RWPE1 (cell line): ENCODE measurements at regions not wholly inside any gene's neighbourhood (a gene's known extent, or its start where the extent isn't known, plus 50 kb on each side); places are given as distances from the start of the nearest gene placed in this dataset.

Source experiments
- CTCF ChIA-PET: fragments of 350-600 bp; sonication (Branson Sonifier 250); formaldehyde crosslinking; extraction: SDS; loops from one replicate; lab custom pipeline; 2021; lab: Yijun Ruan, JAX
- POLR2A ChIA-PET: fragments of 400-600 bp; formaldehyde crosslinking; extraction: SDS; loops from one replicate; lab custom pipeline; 2020; ENCODE audit warnings: antibody characterized with exemption; ENCODE audit not compliant: low non-redundant PET; lab: Yijun Ruan, JAX
- DNase-seq: peaks from one replicate; pipeline ENCODE4 v3.0.0; 2012; ENCODE audit warnings: low spot score
- H3K27ac ChIP-seq: fragments of 450-650 bp; 2 replicates; pipeline ENCODE4 v1.5.1; 2017
- CTCF ChIP-seq: fragments of 450-650 bp; conservative IDR thresholded peaks from 2 replicates; pipeline ENCODE4 v1.5.1; 2017; ENCODE audit warnings: low read depth, mild to moderate bottlenecking

GRCh38 chr10:31128536-31128935, 96.9 kb upstream of the ZNF438 start:
- TF ChIP-seq CTCF: no peak
- no peak for DNase-seq
- POLR2A ChIA-PET: no interaction called here
- H3K27ac ChIP-seq: no peak overlapping the region
- CTCF ChIA-PET: no interaction called here

- CTCF ChIA-PET: interaction anchor here (0.7 kb wide), 1 partner anchor 81 kb away, joined by 4 read pairs; no protein-coding TSS in a partner anchor
Measured at GRCh38 chr10:31129271-31129670, 97.6 kb upstream of the ZNF438 start.

GRCh38 chr10:31129880-31130405, 98.3 kb upstream of the ZNF438 start:
- no peak overlapping the region for H3K27ac ChIP-seq
- POLR2A ChIA-PET: no interaction called here
- no peak for TF ChIP-seq CTCF
- no peak for DNase-seq
- CTCF ChIA-PET: interaction anchor here (0.7 to 0.9 kb wide), 2 partner anchors 22 to 82 kb away, joined by 4 read pairs; no protein-coding TSS in a partner anchor

More at GRCh38 chr10:31129271-31129670, 97.6 kb upstream of the ZNF438 start:
- no peak overlapping the region for H3K27ac ChIP-seq
- no peak for TF ChIP-seq CTCF
- DNase-seq: no peak
- POLR2A ChIA-PET: no interaction called here

GRCh38 chr10:31130406-31130805, 98.7 kb upstream of the ZNF438 start:
- TF ChIP-seq CTCF: no peak
- CTCF ChIA-PET: interaction anchor here (0.9 kb wide), 1 partner anchor 21 kb away, joined by 4 read pairs; no protein-coding TSS in a partner anchor
- H3K27ac ChIP-seq: no peak overlapping the region
- POLR2A ChIA-PET: no interaction called here
- DNase-seq: no peak

- H3K27ac ChIP-seq: no peak overlapping the region
- TF ChIP-seq CTCF: no peak
- ChIA-PET CTCF (no interaction called here), POLR2A (no interaction called here)
- no peak for DNase-seq
Measured at GRCh38 chr10:31131251-31131650, 99.6 kb upstream of the ZNF438 start.

GRCh38 chr10:31132681-31133244, 101.1 kb upstream of the ZNF438 start:
- DNase-seq: no peak
- ChIA-PET POLR2A (no interaction called here), CTCF (no interaction called here)
- no peak overlapping the region for H3K27ac ChIP-seq
- TF ChIP-seq CTCF: no peak
